WTC11 (cell line): ENCODE measurements at regions not wholly inside any gene's neighbourhood (a gene's known extent, or its start where the extent isn't known, plus 50 kb on each side); places are given as distances from the start of the nearest gene placed in this dataset.

Experiments
- ATAC-seq: fragments of 200-7000 bp; cut with Tn5 transposase; 2 replicates; pipeline ENCODE4 v1.10.0; 2021; ENCODE audit warnings: mild to moderate bottlenecking, moderate library complexity
- CTCF ChIA-PET: fragments of 300-600 bp; sonication (Branson Sonifier 250); formaldehyde crosslinking; loops from one replicate; lab custom pipeline; 2021; ENCODE audit warnings: antibody characterized with exemption; lab: Charles Lee
- POLR2A ChIA-PET: fragments of 350-600 bp; sonication (Branson Sonifier 250); formaldehyde crosslinking; loops from one replicate; lab custom pipeline; 2021; ENCODE audit warnings: antibody characterized with exemption; lab: Charles Lee
- DNase-seq: peaks from one replicate; pipeline ENCODE4 v3.0.0; 2021; ENCODE audit warnings: low spot score
- H3K27ac Mint-ChIP-seq: 2 replicates; pipeline ENCODE4 v1.8.0; 2021; ENCODE audit warnings: mixed read lengths
- H3K27me3 Mint-ChIP-seq: 2 replicates; pipeline ENCODE4 v1.8.0; 2021; ENCODE audit warnings: low read depth, mild to moderate bottlenecking, moderate library complexity, mixed read lengths
- H3K36me3 Mint-ChIP-seq: 2 replicates; pipeline ENCODE4 v1.8.0; 2021; ENCODE audit warnings: mixed read lengths
- H3K4me1 Mint-ChIP-seq: 2 replicates; pipeline ENCODE4 v1.8.0; 2022; ENCODE audit warnings: mixed read lengths
- H3K4me3 Mint-ChIP-seq: 2 replicates; pipeline ENCODE4 v1.8.0; 2021; ENCODE audit warnings: mild to moderate bottlenecking, moderate library complexity, mixed read lengths
- H3K9me3 Mint-ChIP-seq: 2 replicates; pipeline ENCODE4 v1.8.0; 2021; ENCODE audit warnings: mixed read lengths
- ARID4B ChIP-seq: sonication (generic); formaldehyde crosslinking; IDR thresholded peaks from 2 replicates; pipeline ENCODE4 v1.8.0; 2023; ENCODE audit warnings: missing genetic modification reagents, mild to moderate bottlenecking, borderline replicate concordance
- CTCF ChIP-seq: fragments of 200-600 bp; IDR thresholded peaks from 2 replicates; pipeline ENCODE4 v1.8.0; 2022; ENCODE audit warnings: antibody characterized with exemption
- ESRRA ChIP-seq: sonication (generic); formaldehyde crosslinking; IDR thresholded peaks from 2 replicates; pipeline ENCODE4 v1.8.1; 2022; ENCODE audit warnings: mild to moderate bottlenecking, missing genetic modification reagents, borderline replicate concordance
- FOXJ3 ChIP-seq: sonication (generic); formaldehyde crosslinking; IDR thresholded peaks from 2 replicates; pipeline ENCODE4 v1.9.0; 2021; ENCODE audit warnings: missing genetic modification reagents, mild to moderate bottlenecking, borderline replicate concordance
- IRF2 ChIP-seq: sonication (generic); formaldehyde crosslinking; IDR thresholded peaks from 2 replicates; pipeline ENCODE4 v1.8.0; 2022; ENCODE audit warnings: low read depth, missing genetic modification reagents, borderline replicate concordance
- KAT7 ChIP-seq: sonication (generic); formaldehyde crosslinking; IDR thresholded peaks from 2 replicates; pipeline ENCODE4 v1.8.1; 2023; ENCODE audit warnings: missing genetic modification reagents, mild to moderate bottlenecking, borderline replicate concordance
- MAX ChIP-seq: sonication (generic); formaldehyde crosslinking; IDR thresholded peaks from 2 replicates; pipeline ENCODE4 v1.8.0; 2022; ENCODE audit warnings: mild to moderate bottlenecking, missing genetic modification reagents
- MLX ChIP-seq: sonication (generic); formaldehyde crosslinking; IDR thresholded peaks from 2 replicates; pipeline ENCODE4 v1.8.1; 2023; ENCODE audit warnings: mild to moderate bottlenecking, missing genetic modification reagents, moderate library complexity
- NFE2L1 ChIP-seq: sonication (generic); formaldehyde crosslinking; IDR thresholded peaks from 2 replicates; pipeline ENCODE4 v1.8.1; 2023; ENCODE audit warnings: missing genetic modification reagents
- NR2C2 ChIP-seq: sonication (generic); formaldehyde crosslinking; IDR thresholded peaks from 2 replicates; pipeline ENCODE4 v1.8.0; 2022; ENCODE audit warnings: mild to moderate bottlenecking, missing genetic modification reagents
- PRDM15 ChIP-seq: sonication (generic); formaldehyde crosslinking; IDR thresholded peaks from 2 replicates; pipeline ENCODE4 v1.8.0; 2022; ENCODE audit warnings: missing genetic modification reagents
- PREB ChIP-seq: sonication (generic); formaldehyde crosslinking; IDR thresholded peaks from 2 replicates; pipeline ENCODE4 v1.8.1; 2022; ENCODE audit warnings: mild to moderate bottlenecking, missing genetic modification reagents, moderate library complexity, borderline replicate concordance
- USF1 ChIP-seq: sonication (generic); formaldehyde crosslinking; IDR thresholded peaks from 2 replicates; pipeline ENCODE4 v1.8.0; 2022; ENCODE audit warnings: mild to moderate bottlenecking, missing genetic modification reagents
- ZBTB43 ChIP-seq: sonication (generic); formaldehyde crosslinking; IDR thresholded peaks from 2 replicates; pipeline ENCODE4 v1.8.1; 2023; ENCODE audit warnings: mild to moderate bottlenecking, missing genetic modification reagents
- ZNF121 ChIP-seq: sonication (generic); formaldehyde crosslinking; IDR thresholded peaks from 2 replicates; pipeline ENCODE4 v1.8.0; 2023; ENCODE audit warnings: missing genetic modification reagents
- ZNF317 ChIP-seq: sonication (generic); formaldehyde crosslinking; IDR thresholded peaks from 2 replicates; pipeline ENCODE4 v1.8.1; 2023; ENCODE audit warnings: low read depth, mild to moderate bottlenecking, moderate library complexity, missing genetic modification reagents, borderline replicate concordance

GRCh38 chr2:48116497-48116896 lies 198.0 kb upstream of the FOXN2 start:
- no peak for DNase-seq
- CTCF ChIA-PET, result no interaction called here
- no peak overlapping the region for H3K27ac Mint-ChIP-seq
- no peaks in the 10 kb centered on the region for H3K36me3 Mint-ChIP-seq
- peaks cover 7% of the 10 kb centered on the region for H3K4me1 Mint-ChIP-seq
- TF ChIP-seq CTCF, result no peak
- no peak for TF ChIP-seq MAX (CRISPR knock-in tag)
- TF ChIP-seq USF1 (CRISPR knock-in tag), result no peak
- no peak for TF ChIP-seq IRF2 (CRISPR knock-in tag)
- no peak for TF ChIP-seq FOXJ3 (CRISPR knock-in tag)
- TF ChIP-seq PRDM15 (CRISPR knock-in tag), result no peak
- TF ChIP-seq KAT7 (CRISPR knock-in tag), result no peak
- no peak for TF ChIP-seq ARID4B (CRISPR knock-in tag)
- no peak for TF ChIP-seq MLX (CRISPR knock-in tag)
- TF ChIP-seq ZNF317 (CRISPR knock-in tag), result no peak
- no peak for TF ChIP-seq ESRRA (CRISPR knock-in tag)
- no peak for TF ChIP-seq ZBTB43
- TF ChIP-seq PREB (CRISPR knock-in tag), result no peak
- no peak for TF ChIP-seq ZNF121 (CRISPR knock-in tag)
- TF ChIP-seq NR2C2 (CRISPR knock-in tag), result no peak
- no peak for TF ChIP-seq NFE2L1 (CRISPR knock-in tag)
- H3K4me3 Mint-ChIP-seq, result no peak overlapping the region
- POLR2A ChIA-PET, result no interaction called here
- 0 out of 2 replicates have a peak, but pooled peaks cover 3% of the 10 kb centered on the region for H3K9me3 Mint-ChIP-seq
- ATAC-seq, result no peak
- H3K27me3 Mint-ChIP-seq, result no peaks in the 10 kb centered on the region
